NAMALWA (cell line): ENCODE measurements at regions not wholly inside any gene's neighbourhood (a gene's known extent, or its start where the extent isn't known, plus 50 kb on each side); places are given as distances from the start of the nearest gene placed in this dataset.

ENCODE experiments used
- DNase-seq: peaks from one replicate; pipeline ENCODE4 v3.0.0-alpha.2; 2015; ENCODE audit warnings: low spot score

DNA sequence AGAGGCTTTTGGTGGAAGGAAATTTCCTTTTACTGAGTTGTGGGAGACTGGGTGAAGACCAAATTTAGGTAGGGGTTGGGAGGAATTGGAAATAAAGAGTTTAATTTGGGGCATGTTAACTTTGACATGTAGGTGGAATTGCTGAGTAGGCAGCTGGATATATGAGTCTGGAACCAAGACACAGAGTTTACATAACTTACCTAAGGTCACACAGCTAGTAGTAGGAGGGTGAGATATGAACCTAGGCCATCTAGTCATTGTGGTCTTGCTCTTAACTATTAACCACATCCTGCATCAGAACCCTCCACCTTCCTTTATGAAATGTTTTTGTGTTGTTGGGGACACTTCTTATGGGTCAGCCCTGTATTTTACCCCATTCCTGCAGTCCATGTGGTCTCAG lies 113.1 kb downstream of the ICOS start:
- DNase-seq, result no peak

DNA sequence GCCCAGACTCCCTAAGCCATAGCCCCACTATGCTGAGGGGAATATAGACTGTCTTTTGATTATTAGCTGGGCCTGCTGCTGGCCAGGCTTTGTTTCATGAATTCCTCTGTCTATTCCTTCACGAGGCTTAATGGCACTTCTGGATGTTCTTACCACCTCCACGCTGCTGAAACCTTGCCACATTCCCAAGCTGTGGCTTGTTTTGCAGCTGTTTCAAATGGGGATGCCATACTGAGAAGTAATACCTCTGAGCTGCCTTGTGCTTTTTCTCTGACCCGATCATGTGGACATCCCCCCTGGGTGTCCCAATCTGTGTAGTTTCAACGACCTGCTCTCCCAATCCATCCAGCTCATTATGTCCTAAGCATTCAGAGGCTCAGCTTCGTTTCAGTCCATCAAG lies 114.1 kb downstream of the ICOS start:
- no peak for DNase-seq

DNA sequence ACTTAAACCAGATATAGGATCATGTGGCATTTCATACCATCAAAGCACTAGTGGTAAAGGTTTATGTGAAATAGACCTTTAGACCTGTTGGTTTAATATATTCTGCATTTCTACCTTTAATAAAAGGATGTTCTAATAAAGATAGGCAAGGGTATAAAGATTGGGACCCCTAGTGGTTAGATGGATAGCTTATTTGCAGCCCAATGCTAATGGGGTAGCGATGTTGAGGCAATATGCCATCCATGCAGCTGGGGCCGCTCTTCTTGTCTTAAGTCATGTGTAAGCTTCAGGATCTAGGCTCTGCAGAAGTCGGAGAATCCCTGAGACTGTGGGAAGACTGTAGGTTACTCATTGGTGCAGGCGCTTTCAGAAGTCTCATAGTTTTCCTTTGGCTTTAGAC lies 114.9 kb downstream of the ICOS start:
- DNase-seq, result peak; percentile 43

DNA sequence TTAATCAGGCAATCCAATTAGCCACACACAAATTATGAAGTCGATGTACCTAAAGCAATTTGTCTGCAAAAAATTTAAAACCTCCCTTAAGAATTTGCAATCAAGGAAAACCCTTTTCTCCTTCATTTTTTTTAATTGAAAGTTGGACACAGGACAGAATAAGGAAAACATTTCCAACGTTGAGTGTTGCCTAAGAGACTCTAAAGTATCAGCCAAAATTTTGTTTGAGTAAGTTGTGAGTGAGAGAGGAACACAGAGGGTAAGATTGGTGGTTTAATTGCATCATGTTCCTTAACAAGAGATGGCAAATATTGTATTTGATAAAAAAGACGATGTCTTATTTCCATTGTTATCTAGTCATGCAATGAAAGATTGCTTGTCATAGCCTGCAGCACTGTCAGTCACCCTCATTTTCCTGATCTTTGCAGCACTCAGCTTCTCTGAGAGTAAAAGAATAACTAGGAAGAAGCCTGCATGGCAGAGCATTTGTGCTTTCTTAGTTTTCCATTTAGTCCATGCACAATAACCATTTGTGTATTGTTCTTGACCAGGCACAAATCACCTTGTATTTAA lies 115.5 kb downstream of the ICOS start:
- DNase-seq, result no peak

DNA sequence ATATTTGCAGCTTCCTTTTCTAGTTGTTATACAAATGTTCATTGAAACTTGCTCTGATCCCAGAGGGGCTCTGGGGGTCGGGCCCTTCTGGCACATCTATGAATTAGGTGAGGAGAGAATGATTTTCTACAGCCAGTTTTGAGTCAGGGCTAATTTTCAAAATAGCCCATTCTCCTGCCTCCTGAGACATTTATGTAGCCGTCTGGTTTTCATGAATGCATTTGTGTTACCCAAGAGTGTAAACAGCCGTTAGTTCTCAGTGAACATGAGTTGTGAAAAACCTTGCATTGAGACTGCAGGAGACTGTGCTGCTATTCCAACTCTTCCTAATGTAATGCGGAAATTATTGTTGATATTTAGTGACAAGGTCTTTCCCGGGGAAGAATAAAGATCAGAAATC lies 122.5 kb downstream of the ICOS start:
- DNase-seq, result no peak

DNA sequence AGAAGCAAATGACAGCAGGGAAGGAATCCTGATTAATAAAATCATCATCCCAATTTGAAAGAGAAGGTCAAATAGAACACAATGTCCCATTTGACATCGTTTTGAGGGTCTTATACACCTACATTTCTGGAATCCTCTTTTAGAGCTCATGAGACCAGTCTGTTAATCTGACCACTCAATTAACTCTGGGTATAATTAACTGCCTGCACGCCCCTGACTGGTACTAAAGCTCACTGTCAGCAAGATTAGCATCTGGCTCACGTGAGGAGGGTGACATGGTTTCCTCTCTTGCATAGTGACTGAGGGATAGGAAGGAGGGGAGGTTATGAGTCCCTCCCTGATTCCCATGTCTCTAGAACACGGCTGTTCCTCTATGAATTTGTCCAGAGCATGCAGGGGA lies 124.3 kb downstream of the ICOS start:
- DNase-seq, result no peak

DNA sequence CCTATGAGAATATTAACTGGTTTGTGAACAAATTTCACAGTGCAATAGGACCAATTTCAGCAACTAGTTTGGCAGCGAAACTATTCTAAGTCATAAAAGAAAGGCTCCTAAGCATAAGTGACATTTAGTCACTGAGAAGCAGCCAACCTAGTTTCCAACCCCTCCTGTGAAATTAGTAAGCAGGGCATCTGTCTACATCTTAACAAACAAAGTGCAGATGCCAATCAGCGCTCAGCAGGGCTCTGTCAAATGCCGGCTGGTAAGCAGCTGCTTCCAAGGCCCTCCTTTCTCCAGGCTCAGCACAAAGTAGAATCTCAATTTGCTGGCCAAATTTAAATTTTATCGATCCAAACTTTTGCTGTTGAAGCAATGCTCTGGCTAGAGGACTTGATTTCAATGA lies 124.7 kb downstream of the ICOS start:
- DNase-seq, result no peak

DNA sequence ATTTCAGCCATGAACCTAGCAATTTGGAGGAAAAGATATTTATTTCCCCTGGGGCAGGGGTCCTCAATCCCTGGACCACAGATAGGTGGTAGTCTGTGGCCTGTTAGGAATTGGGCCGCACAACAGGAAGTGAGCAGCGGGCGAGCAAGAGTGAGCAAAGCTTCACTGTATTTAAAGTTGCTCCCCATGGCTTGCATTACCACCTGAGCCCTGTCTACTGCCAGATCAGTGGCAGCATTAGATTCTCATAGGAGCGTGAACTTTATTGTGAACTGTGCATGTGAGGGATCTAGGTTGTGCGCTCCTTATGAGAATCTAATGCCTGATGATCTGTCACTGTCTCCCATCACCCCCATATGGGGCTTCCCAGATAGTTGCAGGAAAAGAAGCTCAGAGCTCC lies 127.6 kb downstream of the ICOS start:
- DNase-seq, result no peak

DNA sequence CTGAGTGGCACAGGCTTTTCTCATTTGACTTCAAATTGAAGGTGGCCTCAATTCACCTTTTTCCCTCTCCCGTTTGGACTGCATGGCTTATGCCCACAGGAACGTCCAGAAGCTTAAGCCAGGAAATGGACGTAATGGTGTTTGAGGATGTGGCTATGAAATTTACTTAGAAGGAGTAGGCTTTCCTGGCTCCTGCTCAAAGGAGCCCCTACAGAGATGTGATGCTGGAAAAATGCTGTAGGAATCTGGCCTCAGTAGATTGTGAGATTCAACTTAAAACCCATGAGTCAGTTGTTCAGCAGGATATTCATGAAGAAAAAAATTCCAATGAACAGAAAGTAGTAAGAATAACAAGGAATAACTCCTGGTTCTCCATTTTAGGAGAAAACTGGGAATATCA lies 129.0 kb downstream of the ICOS start:
- DNase-seq, result no peak

DNA sequence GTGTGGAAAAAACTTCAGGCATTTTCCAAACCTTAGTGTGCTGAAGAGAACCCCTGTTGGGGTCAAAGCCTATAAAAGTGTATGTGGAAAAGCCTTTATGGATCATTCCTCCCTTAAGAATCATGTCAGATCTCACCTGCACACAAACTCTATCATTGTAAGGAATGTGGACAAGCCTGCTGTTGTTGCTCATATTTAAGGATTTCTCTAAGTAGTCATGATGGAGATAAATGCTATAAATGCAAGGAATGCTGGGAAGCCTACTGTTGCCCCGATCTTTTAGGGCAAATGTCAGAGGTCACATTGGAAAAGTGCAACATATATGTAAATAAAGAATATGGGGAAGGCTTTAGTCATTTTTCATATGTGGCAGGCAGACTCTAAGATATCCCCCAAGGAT lies 129.5 kb downstream of the ICOS start:
- no peak for DNase-seq

DNA sequence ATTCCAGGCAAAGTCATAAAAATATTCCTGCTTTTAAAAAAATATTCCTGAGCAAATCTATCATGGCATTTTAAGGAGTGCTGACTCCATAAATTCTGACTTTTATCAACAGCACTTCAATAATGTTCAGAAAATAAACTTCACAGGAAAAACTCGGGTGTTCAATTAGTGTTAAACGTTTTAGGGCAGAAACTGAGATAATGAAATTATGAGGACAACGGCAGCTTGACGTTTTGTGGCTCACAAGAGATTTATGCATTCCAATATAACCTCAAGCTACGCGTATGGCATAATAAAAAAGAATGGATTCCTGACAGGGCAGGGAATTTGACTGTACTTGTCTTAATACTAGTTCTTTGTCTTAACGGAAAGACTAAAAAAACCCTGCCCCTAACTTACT lies 133.2 kb downstream of the ICOS start:
- no peak for DNase-seq

DNA sequence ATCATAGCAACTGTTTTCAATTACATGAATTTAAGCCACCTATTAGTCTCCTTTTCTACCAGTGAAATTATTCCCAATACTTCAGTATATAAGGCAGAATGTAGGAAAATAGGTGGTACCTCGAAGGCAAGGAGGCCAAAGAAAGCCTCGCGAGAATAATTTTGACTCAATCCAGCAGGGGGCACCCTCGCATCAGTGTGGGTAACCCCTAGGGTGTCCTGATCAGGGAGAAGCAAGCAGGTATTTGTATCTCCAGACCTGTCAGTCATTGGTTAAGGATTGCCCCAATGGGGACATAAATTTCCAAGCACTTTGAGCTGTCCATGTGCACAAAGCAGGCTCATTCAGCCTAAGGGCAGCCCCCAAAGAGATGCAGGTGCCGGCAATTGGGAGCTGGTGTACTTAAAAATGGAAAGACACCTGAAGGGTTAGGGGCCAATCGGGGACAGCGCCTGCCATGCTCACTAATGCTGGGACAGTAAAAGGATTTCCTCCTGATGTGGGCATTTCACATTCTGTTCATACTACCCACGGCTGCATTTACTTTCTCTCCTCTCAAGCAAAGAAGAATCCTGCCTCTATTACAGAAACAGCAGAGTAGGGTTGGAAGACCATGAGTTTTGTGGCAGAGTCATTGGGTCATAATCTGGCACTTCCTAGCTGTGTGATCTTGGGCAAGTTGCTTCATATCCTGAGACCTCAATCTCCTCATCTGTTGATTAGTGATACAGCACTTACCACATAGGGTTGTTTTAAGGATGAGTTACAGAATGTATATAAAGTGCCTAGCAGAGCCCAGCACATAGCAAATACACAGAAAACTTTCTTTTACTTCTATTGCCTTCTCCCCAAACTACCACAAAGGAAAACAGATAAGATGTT lies 136.1 kb downstream of the ICOS start:
- DNase-seq, result peak; percentile 56

DNA sequence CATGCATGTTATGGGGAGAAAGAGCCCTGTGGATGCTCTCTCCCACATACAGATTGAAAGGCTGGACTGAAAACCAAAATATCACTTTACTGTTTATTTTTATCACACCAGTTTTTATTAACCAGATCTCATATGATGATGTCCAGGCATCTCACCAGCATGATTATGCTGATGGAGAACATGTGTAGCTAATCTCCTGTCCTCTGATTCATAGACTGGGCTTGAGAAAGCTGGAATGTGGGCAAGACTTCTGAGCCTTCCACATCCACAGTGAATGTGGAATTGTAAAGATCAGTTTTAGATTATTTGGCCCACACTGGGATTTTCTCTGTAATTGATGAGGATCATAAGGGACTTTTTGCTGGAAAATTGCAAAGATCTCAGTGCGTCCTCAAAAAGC lies 137.9 kb downstream of the ICOS start:
- no peak for DNase-seq

DNA sequence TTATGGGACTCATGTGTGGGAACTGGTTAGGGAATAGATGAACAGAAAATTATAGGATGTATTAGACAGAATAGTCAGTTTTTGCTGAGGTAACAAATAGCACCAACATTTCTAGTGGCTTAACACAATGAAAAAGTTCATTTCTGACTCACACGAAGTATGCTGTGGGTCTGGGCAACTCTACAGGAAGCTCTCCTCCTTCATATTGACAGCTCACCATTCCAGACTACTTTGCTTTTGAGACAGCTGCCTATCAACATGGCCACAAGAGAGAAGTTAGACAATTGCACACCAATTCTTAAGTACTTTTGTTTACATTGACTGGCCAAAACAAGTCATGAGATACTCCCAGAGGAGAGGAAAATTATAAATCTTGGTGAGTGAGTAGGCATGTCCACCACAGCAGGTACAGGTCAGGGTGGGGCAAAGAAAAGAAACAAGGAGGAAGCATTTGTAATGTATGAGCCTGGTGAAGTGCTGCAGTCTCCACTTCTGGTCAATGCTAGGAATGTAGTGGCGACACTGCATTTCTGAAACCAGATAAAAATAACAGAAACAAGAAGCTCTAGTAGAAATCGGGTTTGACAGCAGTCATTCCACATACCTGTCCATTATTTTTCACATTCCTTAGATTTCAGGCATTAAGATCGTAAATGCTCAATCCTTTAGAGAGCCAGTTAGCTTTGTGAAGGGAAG lies 141.6 kb downstream of the ICOS start:
- DNase-seq, result no peak

DNA sequence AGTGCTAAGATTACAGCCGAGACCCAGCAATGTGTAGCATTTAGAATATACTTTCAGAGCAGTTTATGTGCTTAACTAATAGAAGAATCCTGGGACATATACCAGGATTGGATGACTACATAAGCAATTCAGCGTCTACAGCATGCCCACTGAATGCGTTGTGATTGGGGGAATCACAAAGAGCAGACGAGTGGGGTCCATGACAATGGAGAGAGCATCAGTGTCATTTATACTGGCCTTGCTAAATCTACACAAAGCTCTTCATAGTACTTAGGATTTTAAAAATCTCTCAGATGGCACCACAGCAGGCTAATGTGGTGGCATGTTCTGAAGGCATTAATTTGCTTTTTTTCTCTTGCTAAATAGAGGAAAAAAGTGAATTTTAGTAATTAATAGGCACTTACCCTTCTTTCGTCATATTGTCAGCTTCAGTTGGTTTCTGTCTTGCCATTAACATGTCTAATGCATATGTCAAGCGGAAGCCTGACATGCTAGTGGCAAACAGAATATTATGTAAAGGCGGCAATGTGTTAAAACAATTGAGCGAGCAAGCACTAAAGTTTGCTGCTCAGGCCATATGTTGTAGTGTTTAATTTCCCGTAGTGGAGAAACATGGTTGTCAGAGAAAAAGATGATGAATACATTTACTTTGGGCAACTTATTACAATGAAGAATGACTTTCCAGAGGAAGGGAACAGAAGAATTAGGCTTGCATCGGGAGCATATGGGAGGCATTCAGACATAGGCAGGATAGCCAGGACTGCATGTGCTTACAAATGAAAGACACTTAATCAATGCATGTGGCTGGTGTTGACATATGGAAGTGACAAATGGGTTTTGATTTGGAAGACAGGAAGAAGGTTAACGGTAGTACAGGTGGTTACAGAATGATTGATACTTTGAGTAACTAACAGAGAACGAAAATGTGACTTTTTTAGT lies 145.2 kb downstream of the ICOS start:
- no peak for DNase-seq

DNA sequence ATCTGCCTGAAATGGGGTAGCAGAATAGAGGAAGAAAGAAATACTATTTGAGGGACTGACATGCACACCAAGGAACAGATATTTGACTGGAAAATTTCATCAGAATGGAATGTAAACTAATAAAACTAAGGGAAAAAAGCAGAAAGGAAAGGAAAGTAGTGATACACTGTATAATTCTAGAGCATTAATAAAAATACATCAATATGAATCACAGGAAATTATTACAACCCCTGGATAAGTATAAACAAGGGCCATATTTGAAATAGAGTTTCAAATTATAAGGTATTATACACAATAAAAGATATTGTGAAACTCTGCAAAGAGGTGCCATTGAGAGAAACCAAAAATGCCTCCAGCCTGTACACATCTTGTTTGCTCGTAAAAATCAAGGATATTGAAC lies 149.6 kb downstream of the ICOS start:
- no peak for DNase-seq

DNA sequence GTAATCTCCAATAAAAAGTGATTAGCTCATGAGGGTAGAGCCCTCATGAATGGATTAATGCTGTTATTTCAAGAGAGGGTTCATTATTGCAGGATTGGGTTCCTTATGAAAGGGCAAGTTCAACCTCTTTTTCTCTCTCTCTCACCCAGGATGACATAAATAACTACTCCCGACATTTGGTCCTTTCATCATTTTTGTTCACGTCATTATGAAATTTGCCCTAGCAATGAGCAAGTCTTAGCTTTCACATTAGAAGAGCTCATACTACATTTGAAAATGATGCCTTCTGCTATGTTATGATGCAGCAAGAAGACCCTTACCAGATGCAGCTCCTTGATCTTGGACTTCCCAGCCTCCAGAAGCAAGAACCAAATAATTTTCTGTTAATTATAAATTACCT lies 152.5 kb downstream of the ICOS start:
- DNase-seq, result no peak

DNA sequence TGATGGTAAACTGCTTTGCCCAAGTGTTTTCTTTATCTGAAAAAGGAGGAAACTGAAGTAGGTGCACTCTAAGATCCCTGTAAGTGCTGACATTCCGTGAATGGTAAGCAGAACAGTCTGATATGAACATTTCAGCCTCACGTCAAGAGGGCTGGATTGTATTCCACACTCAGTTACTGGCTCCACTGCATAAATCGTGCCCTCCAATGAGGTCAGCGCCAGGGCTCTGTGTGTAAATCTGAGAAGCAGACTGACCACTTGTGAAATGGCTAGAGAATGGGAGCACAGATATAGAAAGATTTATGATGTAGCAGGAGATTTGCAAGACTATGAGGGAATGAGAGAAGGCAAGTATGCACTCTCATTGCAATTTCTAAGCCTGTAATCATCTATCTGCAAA lies 153.0 kb downstream of the ICOS start:
- no peak for DNase-seq

DNA sequence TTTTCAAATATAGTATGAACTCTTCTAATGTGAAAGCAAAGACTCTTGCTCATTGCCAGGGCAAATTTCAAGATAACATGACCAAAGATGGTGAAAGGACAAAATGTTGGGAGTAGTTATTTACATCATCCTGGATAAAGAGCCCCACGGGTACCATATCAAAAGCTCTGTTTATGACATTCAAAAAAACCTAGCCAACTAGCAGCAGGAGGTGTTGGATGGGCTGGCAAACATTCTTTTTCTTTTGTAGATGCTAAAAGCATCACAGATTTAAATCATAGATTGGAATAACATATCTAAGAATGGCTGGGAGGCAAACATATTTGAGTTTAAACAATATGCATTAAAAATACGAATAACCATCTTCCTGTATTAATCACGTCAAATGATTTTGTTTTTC lies 153.5 kb downstream of the ICOS start:
- DNase-seq, result no peak

DNA sequence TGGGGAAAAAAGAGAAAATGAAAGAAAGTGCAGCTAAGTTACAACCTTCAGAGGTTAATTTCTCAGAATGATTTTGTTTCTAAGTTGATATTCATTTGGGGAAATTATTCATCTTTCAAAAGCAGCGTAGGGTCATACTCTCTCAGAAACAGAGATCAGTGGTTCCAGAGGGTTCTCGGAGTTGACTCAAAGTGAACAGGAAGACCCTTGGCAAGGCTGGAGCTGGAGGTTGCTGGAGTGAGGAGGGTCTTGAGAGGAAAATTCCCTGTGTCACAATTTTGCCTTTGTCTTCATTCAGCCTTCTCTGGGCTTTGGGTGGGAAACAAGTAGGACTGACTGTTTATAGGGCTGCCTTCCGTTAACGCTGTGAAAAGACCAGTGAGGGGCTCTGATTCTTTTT lies 168.2 kb downstream of the ICOS start:
- DNase-seq, result no peak

DNA sequence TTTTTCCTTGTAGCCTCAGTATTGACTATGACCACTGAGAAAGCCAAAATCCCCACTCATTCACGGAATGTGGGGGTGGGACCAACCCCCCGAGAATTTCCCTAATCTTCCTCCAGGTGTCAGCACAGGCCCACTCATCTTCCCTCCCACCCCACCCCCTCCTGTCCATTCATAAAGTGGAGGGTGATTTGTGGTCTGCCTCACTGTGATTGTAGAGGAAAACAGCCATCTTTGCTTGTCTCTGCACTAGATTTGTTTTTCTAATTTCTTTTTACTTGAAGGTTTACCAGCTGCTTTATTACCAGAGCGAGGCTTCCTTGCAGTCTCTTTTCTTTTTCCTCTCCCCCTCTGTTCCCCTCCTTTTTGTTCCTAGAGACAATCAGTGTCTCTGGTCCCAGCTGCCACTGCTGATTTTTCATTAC lies 171.8 kb downstream of the ICOS start:
- peak; percentile 41 for DNase-seq

DNA sequence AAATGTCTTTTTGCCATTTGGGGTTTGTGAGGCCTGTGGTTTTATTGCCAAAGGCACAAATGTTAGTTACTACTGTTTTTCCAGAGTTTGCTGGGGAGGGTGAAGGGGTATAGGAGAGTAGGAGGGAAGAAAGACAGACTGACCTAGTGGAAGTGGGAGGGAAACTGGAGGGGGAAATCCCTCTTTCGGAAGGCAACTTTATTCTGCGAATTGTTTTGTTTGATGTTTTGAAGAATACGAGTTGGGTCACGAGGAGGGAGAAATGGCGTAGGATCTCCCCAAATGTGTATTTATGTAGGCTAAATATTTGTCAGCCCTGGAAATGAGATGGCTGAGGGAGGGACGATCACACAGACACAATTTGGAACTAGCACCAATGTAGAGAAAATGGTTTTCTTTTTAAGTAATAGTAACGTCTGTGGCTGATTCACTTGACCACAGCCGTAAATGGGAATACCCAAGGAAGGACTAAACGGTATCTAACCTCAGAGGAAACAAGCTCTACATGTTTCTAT lies 172.3 kb downstream of the ICOS start:
- DNase-seq, result no peak
